ENCODE measurements at regions not wholly inside any gene's neighbourhood (a gene's known extent, or its start where the extent isn't known, plus 50 kb on each side); places are given as distances from the start of the nearest gene placed in this dataset.

- no peaks in the 10 kb centered on the region for H3K4me1 Mint-ChIP-seq
- H3K4me3 Mint-ChIP-seq = no peak overlapping the region
- intact Hi-C loops (cut with micrococcal nuclease) = no loop called here
- H3K27ac Mint-ChIP-seq = no peak overlapping the region
- no peak for DNase-seq
- no peaks in the 10 kb centered on the region for H3K36me3 Mint-ChIP-seq (ENCODE audit: low read depth)
- H3K27me3 Mint-ChIP-seq = no peaks in the 10 kb centered on the region
- no peaks in the 10 kb centered on the region for H3K9me3 Mint-ChIP-seq
These were observed 292.0 kb downstream of the FGFR2 start for GRCh38 chr10:121306159-121306673.

- no peak overlapping the region for H3K4me3 Mint-ChIP-seq
- intact Hi-C loops (cut with micrococcal nuclease) = no loop called here
- H3K27me3 Mint-ChIP-seq = no peaks in the 10 kb centered on the region
- H3K36me3 Mint-ChIP-seq (ENCODE audit: low read depth) = no peaks in the 10 kb centered on the region
- DNase-seq = no peak
- no peaks in the 10 kb centered on the region for H3K9me3 Mint-ChIP-seq
- no peaks in the 10 kb centered on the region for H3K4me1 Mint-ChIP-seq
- no peak overlapping the region for H3K27ac Mint-ChIP-seq
These were observed 290.7 kb downstream of the FGFR2 start for GRCh38 chr10:121307411-121307980.

- Mint-ChIP-seq H3K4me3 (no peak overlapping the region), H3K9me3 (no peaks in the 10 kb centered on the region), H3K27ac (no peak overlapping the region), H3K27me3 (no peaks in the 10 kb centered on the region), H3K36me3 (ENCODE audit: low read depth) (no peaks in the 10 kb centered on the region), H3K4me1 (no peaks in the 10 kb centered on the region)
- intact Hi-C loops (cut with micrococcal nuclease) = no loop called here
- no peak for DNase-seq
These were observed 290.2 kb downstream of the FGFR2 start for GRCh38 chr10:121308020-121308419.

GRCh38 chr10:121309164-121309563 lies 289.1 kb downstream of the FGFR2 start:
- no peaks in the 10 kb centered on the region for H3K36me3 Mint-ChIP-seq (ENCODE audit: low read depth)
- H3K9me3 Mint-ChIP-seq = no peaks in the 10 kb centered on the region
- intact Hi-C loops (cut with micrococcal nuclease) = no loop called here
- no peak for DNase-seq
- H3K27me3 Mint-ChIP-seq = no peaks in the 10 kb centered on the region
- no peak overlapping the region for H3K27ac Mint-ChIP-seq
- no peaks in the 10 kb centered on the region for H3K4me1 Mint-ChIP-seq
- no peak overlapping the region for H3K4me3 Mint-ChIP-seq

- DNase-seq = no peak
- no peaks in the 10 kb centered on the region for H3K9me3 Mint-ChIP-seq
- no peak overlapping the region for H3K27ac Mint-ChIP-seq
- intact Hi-C loops (cut with micrococcal nuclease) = no loop called here
- H3K36me3 Mint-ChIP-seq (ENCODE audit: low read depth) = no peaks in the 10 kb centered on the region
- H3K27me3 Mint-ChIP-seq = no peaks in the 10 kb centered on the region
- no peak overlapping the region for H3K4me3 Mint-ChIP-seq
- H3K4me1 Mint-ChIP-seq = no peaks in the 10 kb centered on the region
These were observed 288.0 kb downstream of the FGFR2 start for GRCh38 chr10:121310151-121310711.

GRCh38 chr10:121311812-121312443 lies 286.3 kb downstream of the FGFR2 start:
- Mint-ChIP-seq H3K4me3 (no peak overlapping the region), H3K9me3 (no peaks in the 10 kb centered on the region), H3K4me1 (no peaks in the 10 kb centered on the region), H3K27me3 (no peaks in the 10 kb centered on the region), H3K27ac (no peak overlapping the region), H3K36me3 (ENCODE audit: low read depth) (no peaks in the 10 kb centered on the region)
- intact Hi-C loops (cut with micrococcal nuclease) = no loop called here
- no peak for DNase-seq

GRCh38 chr10:121312587-121312986 lies 285.7 kb downstream of the FGFR2 start:
- intact Hi-C loops (cut with micrococcal nuclease) = no loop called here
- Mint-ChIP-seq H3K4me3 (no peak overlapping the region), H3K27ac (no peak overlapping the region), H3K36me3 (ENCODE audit: low read depth) (no peaks in the 10 kb centered on the region), H3K4me1 (no peaks in the 10 kb centered on the region), H3K9me3 (no peaks in the 10 kb centered on the region), H3K27me3 (no peaks in the 10 kb centered on the region)
- DNase-seq = no peak

GRCh38 chr10:121313119-121313875 lies 284.9 kb downstream of the FGFR2 start:
- DNase-seq = no peak
- Mint-ChIP-seq H3K36me3 (ENCODE audit: low read depth) (no peaks in the 10 kb centered on the region), H3K4me3 (no peak overlapping the region), H3K4me1 (no peaks in the 10 kb centered on the region), H3K9me3 (no peaks in the 10 kb centered on the region), H3K27me3 (no peaks in the 10 kb centered on the region), H3K27ac (no peak overlapping the region)
- intact Hi-C loops (cut with micrococcal nuclease) = no loop called here

GRCh38 chr10:121316432-121316831 lies 281.8 kb downstream of the FGFR2 start:
- no peaks in the 10 kb centered on the region for H3K9me3 Mint-ChIP-seq
- no peak for DNase-seq
- H3K4me1 Mint-ChIP-seq = no peaks in the 10 kb centered on the region
- no peaks in the 10 kb centered on the region for H3K36me3 Mint-ChIP-seq (ENCODE audit: low read depth)
- no peak overlapping the region for H3K27ac Mint-ChIP-seq
- intact Hi-C loops (cut with micrococcal nuclease) = no loop called here
- H3K4me3 Mint-ChIP-seq = no peak overlapping the region
- H3K27me3 Mint-ChIP-seq = no peaks in the 10 kb centered on the region

GRCh38 chr10:121317374-121317773 lies 280.9 kb downstream of the FGFR2 start:
- Mint-ChIP-seq H3K4me3 (no peak overlapping the region), H3K27ac (no peak overlapping the region), H3K9me3 (no peaks in the 10 kb centered on the region), H3K36me3 (ENCODE audit: low read depth) (no peaks in the 10 kb centered on the region), H3K27me3 (no peaks in the 10 kb centered on the region), H3K4me1 (no peaks in the 10 kb centered on the region)
- DNase-seq = no peak
- intact Hi-C loops (cut with micrococcal nuclease) = no loop called here

GRCh38 chr10:121322046-121322445 lies 276.2 kb downstream of the FGFR2 start:
- intact Hi-C loops (cut with micrococcal nuclease) = no loop called here

GRCh38 chr10:121322776-121323175 lies 275.5 kb downstream of the FGFR2 start:
- Mint-ChIP-seq H3K27me3 (no peaks in the 10 kb centered on the region), H3K9me3 (no peaks in the 10 kb centered on the region), H3K36me3 (ENCODE audit: low read depth) (no peaks in the 10 kb centered on the region), H3K4me3 (no peak overlapping the region), H3K27ac (no peak overlapping the region), H3K4me1 (no peaks in the 10 kb centered on the region)
- no peak for DNase-seq
- intact Hi-C loops (cut with micrococcal nuclease) = no loop called here

More at GRCh38 chr10:121322046-121322445, 276.2 kb downstream of the FGFR2 start:
- Mint-ChIP-seq H3K4me1 (no peaks in the 10 kb centered on the region), H3K9me3 (no peaks in the 10 kb centered on the region), H3K27ac (no peak overlapping the region), H3K27me3 (no peaks in the 10 kb centered on the region), H3K36me3 (ENCODE audit: low read depth) (no peaks in the 10 kb centered on the region), H3K4me3 (no peak overlapping the region)
- DNase-seq = no peak

GRCh38 chr10:121323443-121323842 lies 274.8 kb downstream of the FGFR2 start:
- DNase-seq = no peak
- Mint-ChIP-seq H3K4me1 (no peaks in the 10 kb centered on the region), H3K4me3 (no peak overlapping the region), H3K27me3 (no peaks in the 10 kb centered on the region), H3K27ac (no peak overlapping the region), H3K36me3 (ENCODE audit: low read depth) (no peaks in the 10 kb centered on the region), H3K9me3 (no peaks in the 10 kb centered on the region)
- intact Hi-C loops (cut with micrococcal nuclease) = no loop called here

GRCh38 chr10:121324678-121325213 lies 273.5 kb downstream of the FGFR2 start:
- intact Hi-C loops (cut with micrococcal nuclease) = no loop called here
- Mint-ChIP-seq H3K27me3 (no peaks in the 10 kb centered on the region), H3K36me3 (ENCODE audit: low read depth) (no peaks in the 10 kb centered on the region), H3K4me3 (no peak overlapping the region), H3K27ac (no peak overlapping the region), H3K4me1 (no peaks in the 10 kb centered on the region), H3K9me3 (no peaks in the 10 kb centered on the region)
- no peak for DNase-seq

All from activated CD4-positive, alpha-beta T cell treated with anti-CD3 and anti-CD28 coated beads, Interleukin-2, amount 10 ng/mL, durations not matched to agents 24 days and 14 days (primary cell).